Medulla oblongata (tissue), 1 donor: ENCODE measurements at regions not wholly inside any gene's neighbourhood (a gene's known extent, or its start where the extent isn't known, plus 50 kb on each side); places are given as distances from the start of the nearest gene placed in this dataset.

Source experiments
- DNase-seq: peaks from one replicate; pipeline ENCODE4 v3.0.0-alpha.2; 2015; ENCODE audit errors: extremely low spot score

DNA sequence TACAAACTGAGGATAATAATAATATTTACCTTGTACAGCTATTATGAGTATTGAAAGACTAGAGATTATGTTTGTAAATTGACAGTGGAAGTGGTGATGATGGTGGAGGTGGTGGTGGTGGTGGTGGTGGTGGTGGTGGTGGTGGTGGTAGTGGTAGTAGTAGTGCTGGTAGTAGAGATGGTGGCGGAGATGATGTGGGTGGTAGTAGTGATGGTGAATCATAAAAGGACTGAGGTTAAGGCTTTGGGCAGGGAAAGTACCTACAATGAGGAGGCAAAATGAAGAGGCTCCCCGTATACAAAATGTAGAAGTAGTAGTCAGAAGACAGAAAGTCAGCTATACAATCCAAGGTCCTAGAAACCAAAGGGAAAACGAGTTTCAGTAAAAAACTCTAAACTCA, 214.1 kb downstream of the BCOR start:
- DNase-seq: no peak

DNA sequence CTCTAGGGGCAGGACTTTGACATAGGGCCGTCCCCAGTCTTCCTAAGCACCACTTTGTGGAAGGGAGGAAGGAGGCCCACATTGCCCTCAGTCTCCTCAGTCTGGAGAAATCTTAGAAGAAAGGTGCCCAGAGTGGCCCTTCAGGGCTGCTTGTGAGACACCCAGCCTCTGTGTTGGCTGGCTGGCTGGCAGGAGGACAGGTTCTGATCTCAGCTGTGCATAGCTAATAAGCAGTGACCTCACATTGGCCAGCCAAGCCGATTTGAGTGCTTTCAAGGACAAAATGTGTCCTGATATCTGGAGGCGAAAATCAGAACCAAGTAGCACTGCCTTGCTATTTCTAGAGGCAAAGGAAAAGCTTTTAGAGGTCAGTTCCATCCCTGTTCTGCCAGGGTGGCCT, 211.5 kb downstream of the BCOR start:
- peak; percentile 18 for DNase-seq

DNA sequence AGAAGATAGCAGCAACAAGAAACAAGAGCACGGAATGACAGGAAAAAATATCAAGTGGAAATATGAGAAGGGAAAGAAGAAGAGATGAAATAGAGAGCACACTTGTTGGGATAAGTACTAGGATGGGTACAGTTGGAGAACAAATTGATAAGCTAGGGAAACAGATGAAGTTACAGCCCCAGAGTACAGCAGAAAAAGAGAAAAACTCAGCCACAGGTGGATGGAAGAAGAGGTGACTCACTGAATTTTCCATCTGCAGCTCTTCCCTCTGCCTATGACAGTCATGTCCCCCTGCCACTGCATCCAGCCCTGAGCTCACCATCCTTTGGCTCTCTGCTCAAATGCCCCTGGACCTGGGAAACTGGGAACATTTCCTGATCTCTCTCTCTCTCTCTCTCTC, 209.0 kb downstream of the BCOR start:
- DNase-seq: no peak

DNA sequence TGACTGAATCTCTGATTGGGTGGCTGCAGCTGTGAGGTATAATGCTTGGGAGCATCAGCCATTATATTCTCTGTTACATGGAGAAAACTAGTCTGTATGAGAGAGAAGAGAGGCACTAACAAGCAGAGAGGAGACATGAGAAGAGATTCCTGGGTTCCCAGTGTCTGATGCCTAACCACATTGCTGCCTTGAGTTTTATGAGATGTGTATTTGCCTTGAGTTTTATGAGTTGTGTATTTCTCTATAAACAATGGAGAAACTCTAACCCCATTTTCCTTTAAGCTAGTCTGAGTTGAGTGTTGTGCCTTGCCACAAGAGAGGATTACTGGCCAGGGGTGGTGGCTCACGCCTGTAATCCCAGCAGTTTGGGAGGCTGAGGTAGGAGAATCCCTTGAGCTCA, 208.1 kb downstream of the BCOR start:
- DNase-seq: no peak

DNA sequence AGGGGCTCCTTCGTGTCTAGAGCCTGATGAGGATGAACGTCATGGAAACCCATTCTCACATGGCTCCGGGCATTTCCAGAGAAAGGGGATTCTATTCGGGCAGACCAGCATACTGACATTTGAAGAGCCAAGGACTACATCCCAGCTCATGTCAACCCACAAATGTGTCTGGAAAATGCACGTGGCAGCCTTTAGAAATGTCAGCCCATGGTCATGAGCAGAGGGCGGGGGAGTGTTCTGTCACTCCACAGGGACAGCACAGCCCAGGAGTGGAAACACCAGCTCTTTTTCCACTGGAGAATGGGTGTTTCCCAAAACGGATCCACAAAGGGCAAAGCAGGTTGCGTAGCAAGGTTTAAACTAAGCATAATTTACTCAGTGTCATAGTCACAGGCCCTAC, 207.0 kb downstream of the BCOR start:
- DNase-seq: no peak

DNA sequence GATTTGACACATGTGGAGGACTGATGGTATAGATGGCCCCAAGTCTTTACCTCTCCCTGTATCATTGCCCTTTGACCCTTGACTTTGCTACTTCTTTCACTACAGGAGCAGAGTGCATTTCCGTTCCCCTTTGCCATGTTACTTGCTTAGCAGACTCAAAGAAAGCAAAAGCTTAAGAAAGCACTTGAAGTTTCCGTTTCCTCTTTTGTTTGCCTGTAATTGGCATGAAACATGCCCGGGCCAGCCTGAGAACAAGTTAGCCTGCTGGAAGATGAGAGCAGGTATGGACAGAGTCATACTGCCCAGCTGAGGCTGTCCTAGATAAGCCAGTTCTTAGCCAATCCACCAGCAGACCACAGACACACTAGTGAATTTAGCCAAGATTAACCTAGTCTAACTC, 206.0 kb downstream of the BCOR start:
- DNase-seq: peak; percentile 4

DNA sequence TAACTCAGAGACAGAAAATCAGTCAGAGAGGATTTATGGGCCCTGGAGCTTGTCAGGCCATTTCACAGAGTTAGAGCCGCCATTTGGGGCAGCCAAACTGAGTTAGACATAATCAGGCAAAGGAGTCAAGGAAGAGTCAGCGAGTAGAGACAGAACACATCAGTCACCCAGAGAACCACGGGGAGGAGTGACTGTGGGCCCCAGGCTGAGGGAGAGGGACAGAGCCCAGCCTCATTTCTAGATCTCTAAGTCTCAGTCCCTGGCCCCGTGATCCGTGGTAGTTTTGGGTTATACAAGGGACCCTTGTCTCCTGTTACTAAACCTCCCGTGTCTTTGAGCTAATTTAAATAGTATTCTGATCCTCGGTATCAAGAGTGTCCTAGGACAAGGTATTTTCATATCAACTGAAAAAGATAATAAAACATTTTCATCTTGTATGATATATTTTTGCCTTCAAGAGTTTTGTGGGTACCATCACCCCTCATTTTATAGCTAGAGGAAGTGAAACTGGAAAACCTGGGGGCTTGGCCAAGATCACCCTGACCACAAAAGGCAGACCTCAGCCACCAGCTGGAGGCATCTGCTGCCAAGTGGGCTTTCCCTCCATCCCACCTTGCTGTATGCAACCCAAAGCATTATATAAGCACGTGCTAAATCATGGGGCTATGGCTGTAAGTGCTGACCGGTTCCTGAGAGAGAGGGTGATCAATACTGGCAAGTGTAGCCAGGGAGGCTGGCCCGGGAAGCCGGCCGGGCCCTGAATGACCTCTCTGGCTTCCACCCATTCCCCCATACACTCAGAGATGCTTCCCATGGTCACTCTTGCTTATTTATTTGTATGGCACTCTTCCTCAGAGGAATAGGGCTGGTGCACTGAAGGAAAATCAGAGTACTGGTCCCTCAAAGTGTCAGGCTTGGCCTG, 204.1 kb downstream of the BCOR start:
- no peak for DNase-seq

DNA sequence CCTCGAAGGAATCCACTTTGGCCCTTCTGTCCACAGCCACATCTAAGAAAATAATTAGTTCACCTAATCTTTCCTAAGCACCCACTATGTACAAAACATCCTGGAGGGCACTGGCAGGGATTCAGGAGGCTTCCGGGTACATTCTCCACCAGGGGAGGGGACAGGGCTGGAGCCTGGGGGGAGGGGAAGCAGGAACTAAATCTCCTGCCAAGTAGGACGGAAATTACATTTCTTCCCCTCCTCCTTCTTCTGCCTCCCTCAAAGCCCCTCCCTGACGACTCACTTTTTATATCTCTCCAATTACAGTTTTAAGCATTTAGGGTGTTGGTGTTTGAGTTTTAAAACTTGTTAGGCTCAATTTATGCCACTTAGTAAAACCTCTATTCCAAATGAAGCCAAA, 203.1 kb downstream of the BCOR start:
- DNase-seq: no peak

DNA sequence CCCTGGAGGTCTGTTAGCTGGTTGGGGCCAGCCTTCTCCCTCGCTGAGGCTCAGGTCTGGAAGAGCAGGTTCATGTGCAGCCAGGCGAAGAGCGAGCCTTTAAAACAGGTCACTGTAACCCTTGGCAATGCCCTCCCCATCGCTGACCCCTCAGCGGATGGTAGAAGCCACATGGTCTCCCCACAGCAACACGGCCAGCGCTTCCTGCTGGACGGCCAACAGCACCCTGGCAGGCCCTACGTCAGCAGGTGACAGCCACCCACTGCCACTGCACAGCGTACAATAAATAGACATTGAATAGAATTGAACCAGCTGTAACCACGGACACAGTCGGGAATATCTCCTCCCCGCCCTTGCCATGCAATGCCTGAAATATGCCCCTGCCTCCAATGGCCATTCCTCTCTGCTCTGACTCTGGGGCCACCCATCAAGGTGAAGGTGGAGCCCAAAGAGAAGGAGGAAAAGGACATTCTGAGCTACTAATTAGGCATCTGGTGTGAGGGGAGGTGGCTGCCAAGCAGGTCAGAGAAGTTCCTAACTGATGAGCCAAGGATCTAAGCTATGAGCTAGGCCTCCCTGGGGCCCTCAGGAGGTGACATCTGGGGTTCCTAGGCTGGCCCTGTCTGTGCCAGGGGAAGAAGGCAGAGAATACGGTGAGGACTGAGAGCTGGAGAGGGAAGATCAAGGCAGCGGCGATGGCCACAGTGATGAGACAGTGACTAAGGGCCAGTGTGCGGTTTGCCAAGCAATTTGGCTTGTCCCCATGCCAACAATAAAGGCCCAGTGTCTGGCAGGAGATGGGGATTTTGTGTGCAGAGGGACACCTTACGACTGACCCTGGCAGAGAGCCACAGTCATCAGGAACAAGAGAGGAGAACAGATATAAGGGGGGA, 202.3 kb downstream of the BCOR start:
- no peak for DNase-seq

DNA sequence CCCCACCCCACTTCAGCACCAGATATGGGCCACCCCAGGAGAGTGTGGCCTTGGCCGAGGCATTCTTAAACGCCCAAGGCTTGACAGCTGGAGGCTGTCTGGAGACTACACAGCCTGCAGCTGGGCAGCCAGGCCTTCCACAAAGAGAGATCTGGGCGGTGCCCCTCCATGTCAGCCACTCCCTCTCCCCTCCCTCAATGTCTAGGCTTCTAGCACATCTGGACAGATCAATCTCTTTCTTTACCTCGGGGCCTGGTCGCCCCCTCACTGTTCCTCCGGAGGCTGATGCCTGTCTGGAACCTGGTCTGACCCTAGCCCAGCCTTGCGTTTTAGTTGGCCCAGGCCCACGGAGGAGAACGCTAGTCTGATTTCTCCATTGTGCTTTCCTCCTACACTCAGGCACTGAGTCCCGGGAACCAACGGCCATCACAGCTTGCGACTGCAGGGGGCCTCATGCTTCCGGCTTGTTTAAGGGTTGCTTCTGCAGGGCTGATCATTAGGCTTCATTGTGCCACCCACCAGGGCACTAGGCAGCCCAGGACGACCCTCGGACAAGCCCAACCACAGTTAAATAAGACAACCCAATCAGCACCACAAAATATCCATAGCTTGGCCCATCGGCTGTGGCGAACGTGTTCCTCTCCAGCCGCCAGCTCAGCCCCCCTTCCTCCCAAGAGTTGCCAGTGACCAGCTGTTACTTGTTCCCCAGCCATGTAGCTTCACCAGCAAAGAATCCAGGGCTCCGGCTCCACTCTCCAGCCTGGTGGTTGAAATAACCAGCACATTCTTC, 200.6 kb downstream of the BCOR start:
- DNase-seq: no peak

DNA sequence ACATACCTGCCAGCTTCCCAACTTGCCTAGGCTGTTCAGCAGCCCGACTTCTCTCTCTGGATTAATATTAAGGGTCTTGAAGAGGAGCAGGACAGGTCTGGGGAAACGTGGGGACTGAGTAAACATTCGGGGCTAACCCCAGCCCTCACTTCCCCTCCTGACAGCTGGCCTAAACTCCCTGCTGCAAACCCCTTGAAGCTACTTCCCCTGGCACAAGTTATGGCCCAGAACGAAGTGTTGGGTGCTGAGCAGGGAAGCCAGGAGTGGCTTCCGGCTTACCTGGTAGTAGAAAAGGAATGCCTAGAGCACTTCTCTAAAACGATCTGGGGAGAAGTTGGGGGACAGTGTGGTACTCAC, 200.0 kb downstream of the BCOR start:
- DNase-seq: no peak

DNA sequence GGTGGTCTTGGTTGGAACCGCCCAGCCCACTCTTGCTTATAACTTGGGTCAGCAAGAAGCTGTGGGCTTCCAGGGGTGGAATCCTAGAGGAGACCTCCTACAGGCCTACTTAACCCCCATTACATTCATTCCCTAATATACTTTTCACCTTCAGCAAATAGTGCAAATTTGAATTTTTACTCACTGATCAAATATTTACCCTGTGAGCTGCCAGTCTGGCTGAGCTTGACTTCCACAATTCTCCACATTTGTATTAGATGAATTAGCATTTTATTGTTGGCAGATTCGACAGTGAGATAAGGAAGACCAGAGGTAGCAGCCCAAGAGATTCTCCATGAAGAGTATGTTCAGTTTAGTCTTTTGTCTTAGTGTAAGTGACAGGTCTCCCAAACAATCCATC, 199.6 kb downstream of the BCOR start:
- no peak for DNase-seq

DNA sequence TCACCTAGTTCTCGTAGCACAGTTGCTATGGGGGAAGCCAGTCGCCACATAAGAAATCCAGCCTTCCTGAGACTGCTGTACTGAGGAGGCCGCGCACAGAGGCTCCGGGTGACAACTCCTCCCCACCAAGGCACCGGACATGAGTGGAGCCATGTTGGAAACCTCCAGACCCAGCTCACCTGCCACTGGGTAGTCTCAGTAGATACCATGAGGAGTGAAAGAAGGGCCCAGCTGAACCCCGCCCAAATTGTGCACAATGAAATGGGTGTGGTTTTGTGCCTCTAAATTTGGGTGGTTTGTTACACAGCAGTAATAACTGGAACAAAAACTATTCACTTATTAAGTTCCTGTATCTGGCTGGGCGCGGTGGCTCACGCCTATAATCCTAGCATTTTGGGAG, 198.7 kb downstream of the BCOR start:
- DNase-seq: no peak

DNA sequence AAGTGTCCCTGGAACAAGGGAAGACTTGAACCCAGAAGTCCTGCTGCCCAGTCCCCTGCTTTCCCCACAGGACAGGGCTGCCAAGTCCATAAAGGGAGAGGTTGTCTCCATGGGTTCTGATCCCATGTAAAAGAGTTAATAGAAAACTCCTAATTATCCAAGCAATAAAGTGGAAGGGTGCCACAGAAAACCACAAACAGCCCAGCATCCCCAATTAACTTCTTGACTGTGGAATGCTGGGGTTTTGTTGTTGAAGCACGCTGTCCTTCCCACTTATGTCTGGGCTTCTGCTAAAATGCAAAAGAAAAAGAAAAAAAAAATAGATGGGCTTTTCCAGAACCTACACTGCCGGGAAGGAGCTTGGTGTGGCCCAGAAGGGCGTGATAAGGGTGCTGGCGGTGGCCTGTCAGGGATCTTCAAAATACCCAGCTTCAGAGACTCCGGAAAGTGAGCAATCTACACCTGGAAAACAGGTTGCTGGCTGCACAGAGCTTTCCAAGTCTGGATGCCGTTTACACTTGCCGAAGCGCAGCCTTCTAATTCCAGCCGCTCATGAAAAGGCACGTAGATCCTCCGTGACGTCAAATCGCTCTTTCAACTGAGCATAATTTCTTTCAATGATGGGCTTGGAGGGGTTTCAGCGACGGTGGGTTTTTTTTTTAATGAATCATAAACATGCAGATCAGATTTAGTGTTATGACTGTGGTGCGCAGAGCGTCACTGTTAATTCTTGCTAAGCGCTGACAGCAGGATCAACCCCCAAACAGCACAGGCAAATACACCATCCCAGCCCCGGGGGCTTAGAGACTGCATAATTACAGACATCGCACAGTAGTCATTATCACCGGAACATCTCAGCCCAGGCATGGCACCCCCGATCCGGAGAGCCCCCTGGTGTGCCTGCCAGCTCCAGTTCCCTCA, 197.6 kb downstream of the BCOR start:
- no peak for DNase-seq

DNA sequence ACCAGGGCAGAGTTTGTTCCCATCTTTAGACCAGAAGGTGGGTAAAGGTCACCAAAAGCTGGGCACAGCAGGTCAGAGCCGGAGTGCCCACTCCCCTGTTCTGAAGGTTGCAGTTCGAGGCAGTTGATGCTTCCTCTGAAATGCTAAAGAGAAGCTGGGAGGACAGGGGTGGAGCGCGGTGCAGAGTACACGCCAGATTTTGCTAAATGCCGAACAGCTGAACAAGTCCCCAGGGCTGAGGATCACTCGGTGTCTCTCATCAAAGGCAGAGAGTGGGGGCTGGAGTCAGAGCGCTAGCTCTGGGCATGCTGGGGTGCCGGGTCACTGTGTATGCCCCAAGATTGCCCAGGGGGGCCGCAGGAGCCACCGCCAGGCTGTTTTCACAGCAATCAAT, 197.0 kb downstream of the BCOR start:
- no peak for DNase-seq

DNA sequence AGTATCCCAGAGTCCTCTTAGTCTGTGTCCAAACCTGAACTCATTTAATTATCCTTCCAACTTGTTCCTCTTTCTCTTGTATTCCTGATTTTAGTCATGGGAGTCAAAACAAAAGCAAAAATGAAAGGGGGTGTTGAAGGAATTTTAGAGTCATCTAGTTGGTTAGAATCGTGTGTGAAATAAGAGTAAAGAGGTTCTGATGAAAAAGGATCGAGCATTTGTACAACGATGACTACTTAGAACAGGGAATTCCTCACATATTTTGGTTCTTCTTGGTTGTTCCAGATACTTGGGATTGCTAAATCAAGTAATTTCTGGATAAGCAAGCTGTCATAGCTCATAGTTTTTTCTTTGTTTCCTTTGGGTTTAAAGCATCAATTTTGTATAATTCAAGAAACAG, 194.4 kb downstream of the BCOR start:
- DNase-seq: no peak

DNA sequence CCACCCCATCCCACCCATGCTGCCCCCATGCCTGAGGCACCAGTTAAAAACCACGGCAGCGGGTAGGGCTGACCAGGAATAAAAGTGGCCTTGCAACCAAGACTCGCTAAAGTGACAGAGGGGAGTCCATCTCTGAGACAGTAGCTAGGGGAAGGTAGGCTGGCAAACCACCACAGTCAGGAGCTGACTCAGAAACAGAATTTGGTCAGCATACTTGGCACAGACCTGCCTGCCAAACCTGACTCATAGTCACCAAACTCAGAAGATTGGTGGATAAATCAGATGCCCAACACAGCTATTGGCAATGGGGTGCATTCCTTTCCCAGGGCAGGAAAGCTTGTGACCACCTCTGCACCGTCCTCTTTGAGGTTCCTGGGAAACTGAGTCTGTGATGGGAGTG, 193.8 kb downstream of the BCOR start:
- no peak for DNase-seq

DNA sequence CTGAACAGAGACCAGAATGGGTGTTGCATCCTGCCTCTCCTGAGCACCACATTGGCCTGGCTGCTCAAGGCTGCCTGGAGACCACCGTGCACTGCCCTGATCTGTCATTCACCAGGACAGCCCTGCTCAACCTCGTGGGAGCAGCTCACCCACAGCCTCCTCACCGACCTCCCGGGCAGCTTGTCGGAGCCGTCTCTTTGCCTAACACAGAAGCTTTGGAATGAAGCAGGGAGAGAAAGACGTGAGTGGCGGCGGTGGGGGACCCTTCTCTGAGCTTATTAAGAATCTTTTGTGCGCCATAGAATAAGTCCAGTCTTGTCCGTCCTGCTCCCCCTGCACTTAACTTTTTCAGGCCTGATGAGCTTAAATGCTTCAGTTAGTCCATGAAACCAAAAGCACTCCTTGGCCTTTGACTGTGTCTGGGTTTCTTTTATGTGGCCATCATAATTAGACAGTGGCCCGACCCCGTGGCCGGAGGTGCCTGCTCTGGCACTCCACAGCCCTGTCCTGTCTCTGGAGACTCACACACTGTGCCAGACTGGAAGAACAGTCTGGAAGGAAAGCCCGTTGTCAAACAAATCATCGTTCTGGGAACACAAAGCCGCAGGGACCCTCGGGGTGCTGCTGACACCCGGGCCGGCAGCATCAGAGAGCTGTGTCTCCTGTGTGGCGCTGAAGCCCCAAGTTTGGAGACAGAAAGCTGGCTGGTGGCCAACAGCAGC, 192.8 kb downstream of the BCOR start:
- DNase-seq: no peak

DNA sequence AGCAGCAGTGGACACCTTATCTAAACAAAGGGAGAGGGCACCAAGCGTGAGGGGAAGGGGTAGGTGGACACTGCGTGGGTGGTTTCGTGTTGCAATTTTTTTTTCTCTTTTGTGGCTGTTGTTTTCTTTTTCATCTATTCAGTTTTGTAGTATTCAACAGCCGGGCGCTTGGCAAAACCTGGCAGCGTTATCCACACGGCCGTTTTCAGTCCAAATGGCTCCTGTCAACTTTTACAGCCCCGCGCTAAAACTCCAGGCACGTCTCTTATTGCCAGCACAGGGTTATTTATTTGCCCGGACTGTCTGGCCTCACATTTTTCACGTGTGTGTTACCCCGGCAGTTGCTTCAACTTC, 192.2 kb downstream of the BCOR start:
- peak; percentile 13 for DNase-seq

DNA sequence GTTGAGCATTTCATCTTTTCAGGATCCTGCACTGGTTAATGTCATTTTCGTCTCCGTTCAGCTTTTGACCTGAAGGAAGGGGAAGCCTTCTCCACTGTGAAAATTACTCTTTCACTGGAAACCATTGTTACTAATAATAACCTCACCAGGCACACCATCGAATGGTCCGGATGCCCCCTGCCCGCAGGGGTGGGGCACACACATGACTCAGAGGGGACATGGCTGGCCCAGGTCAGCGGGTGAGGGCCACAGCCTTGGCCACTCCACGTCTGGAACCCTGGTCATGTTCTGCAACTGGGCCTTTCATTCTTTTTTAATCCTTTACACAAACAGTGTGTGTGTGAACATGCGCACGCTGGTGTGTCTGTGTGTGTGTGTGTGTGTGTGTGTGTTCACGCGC, 191.8 kb downstream of the BCOR start:
- no peak for DNase-seq
